Panc1 (cell line): ENCODE measurements at regions not wholly inside any gene's neighbourhood (a gene's known extent, or its start where the extent isn't known, plus 50 kb on each side); places are given as distances from the start of the nearest gene placed in this dataset.

Experiments used
- ATAC-seq: fragments of 200-7000 bp; cut with Tn5 transposase; 2 replicates; pipeline ENCODE4 v1.9.1; 2020; ENCODE audit warnings: mild to moderate bottlenecking, moderate library complexity
- BruUV-seq: library from RNA; stranded (reverse); fragments of 400-500 nt; replicated peaks from 2 replicates; lab custom pipeline; 2021; lab: Mats Ljungman, UMichigan
- CTCF ChIA-PET: fragments of 300-600 bp; sonication (Branson Sonifier 250); formaldehyde crosslinking; loops from one replicate; lab custom pipeline; 2022; ENCODE audit warnings: antibody characterized with exemption; lab: Charles Lee
- POLR2A ChIA-PET: fragments of 300-600 bp; sonication (Branson Sonifier 250); formaldehyde crosslinking; loops from one replicate; lab custom pipeline; 2022; ENCODE audit warnings: antibody characterized with exemption; lab: Charles Lee
- DNase-seq: peaks from one replicate; pipeline ENCODE4 v3.0.0-alpha.2; 2010; ENCODE audit warnings: low read depth, low spot score
- H3K27ac ChIP-seq: 2 replicates; pipeline ENCODE4 v1.5.1; 2011; ENCODE audit warnings: mild to moderate bottlenecking, low read length, inconsistent platforms
- H3K27me3 ChIP-seq: fragments of 200-500 bp; sonication (Bioruptor generic); 2 replicates; pipeline ENCODE4 v1.6.0; 2014; ENCODE audit warnings: low read length, inconsistent platforms; ENCODE audit not compliant: control insufficient read depth, insufficient read depth
- H3K36me3 ChIP-seq: fragments of 200-500 bp; sonication (Bioruptor generic); 2 replicates; pipeline ENCODE4 v1.5.1; 2014; ENCODE audit warnings: inconsistent platforms, mild to moderate bottlenecking, low read length, moderate library complexity; ENCODE audit not compliant: control insufficient read depth, insufficient read depth
- H3K4me1 ChIP-seq: 2 replicates; pipeline ENCODE4 v1.5.1; 2011; ENCODE audit warnings: inconsistent platforms, mild to moderate bottlenecking, low read length, moderate library complexity; ENCODE audit not compliant: control insufficient read depth, insufficient read depth
- H3K4me3 ChIP-seq, 2 experiments: 2 replicates each; pipeline ENCODE4 v1.5.1; 2011 to 2012; ENCODE audit warnings: low read depth in 2 of 2, low read length in 2 of 2, mild to moderate bottlenecking in 2 of 2, inconsistent platforms in 1 of 2, moderate library complexity in 1 of 2
- H3K9me3 ChIP-seq: fragments of 200-500 bp; sonication (Bioruptor generic); 2 replicates; pipeline ENCODE4 v1.5.1; 2014; ENCODE audit warnings: low read depth, mild to moderate bottlenecking, inconsistent platforms, low read length, moderate library complexity; ENCODE audit not compliant: control insufficient read depth, insufficient read depth
- CTCF ChIP-seq: fragments of 450-650 bp; IDR thresholded peaks from 2 replicates; pipeline ENCODE4 v1.5.1; 2017; ENCODE audit warnings: mild to moderate bottlenecking
- POLR2AphosphoS5 ChIP-seq: IDR thresholded peaks from 2 replicates; pipeline ENCODE4 v1.6.1; 2012; ENCODE audit warnings: mild to moderate bottlenecking, low read depth, low read length, moderate library complexity
- REST ChIP-seq, 2 experiments: IDR thresholded peaks; 2 replicates each; pipeline ENCODE4 v1.6.1; 2011 to 2012; ENCODE audit warnings: low read depth in 2 of 2, control low read depth in 1 of 2, low read length in 1 of 2, mild to moderate bottlenecking in 1 of 2, moderate library complexity in 1 of 2; ENCODE audit not compliant: insufficient read depth in 1 of 2
- SIN3A ChIP-seq: IDR thresholded peaks from 2 replicates; pipeline ENCODE4 v1.6.1; 2012; ENCODE audit warnings: low read depth, mild to moderate bottlenecking, low read length, moderate library complexity, borderline replicate concordance; ENCODE audit not compliant: insufficient read depth
- TCF7L2 ChIP-seq: IDR thresholded peaks from 2 replicates; pipeline ENCODE4 v1.6.1; 2011; ENCODE audit warnings: mild to moderate bottlenecking, low read depth, low read length, inconsistent platforms
- in situ Hi-C: cut with HindIII; loops from 2 replicates; pipeline ENCODE4 v1.10.0; 2016; ENCODE audit warnings: low sequenced_read_pairs, low pct_unique_long_range_greater_than_20kb
- intact Hi-C: fragments of 100-400 bp; cut with micrococcal nuclease; formaldehyde crosslinking; loops from one replicate; pipeline ENCODE4 v1.10.0; 2022; ENCODE audit not compliant: unreplicated experiment

GRCh38 chr1:117751321-117751720, 145.5 kb downstream of the TENT5C start:
- TF ChIP-seq POLR2AphosphoS5 (no peak), TCF7L2 (no peak), CTCF (no peak), REST (IDR thresholded peaks at IDR 0.05; ENCODE audit: insufficient read depth in 1 of 2, low read depth in 2 of 2, low read length in 1 of 2) (no peak), SIN3A (no peak)
- Histone ChIP-seq H3K4me3 (no peak overlapping the region), H3K4me1 (no peaks in the 10 kb centered on the region), H3K9me3 (no peaks in the 10 kb centered on the region), H3K27me3 (0 out of 2 replicates have a peak, but pooled peaks cover 2% of the 10 kb centered on the region), H3K36me3 (no peaks in the 10 kb centered on the region), H3K27ac (no peak overlapping the region)
- no TSS peak for BruUV-seq
- ChIA-PET CTCF (no interaction called here), POLR2A (no interaction called here)
- in situ Hi-C loops: no loop called here
- DNase-seq (no peak), ATAC-seq (no peak)
- intact Hi-C loops: loop anchor here (5.0 to 10.0 kb wide), 3 partner anchors 139 to 214 kb away; no protein-coding TSS in a partner anchor

GRCh38 chr1:117752661-117753060, 146.8 kb downstream of the TENT5C start:
- no peaks in the 10 kb centered on the region for H3K4me1 ChIP-seq
- DNase-seq (no peak), ATAC-seq (no peak)
- 0 out of 2 replicates have a peak, but pooled peaks cover 2% of the 10 kb centered on the region for H3K27me3 ChIP-seq
- no peak overlapping the region for H3K4me3 ChIP-seq
- no peaks in the 10 kb centered on the region for H3K9me3 ChIP-seq
- in situ Hi-C loops: no loop called here
- H3K27ac ChIP-seq: no peak overlapping the region
- no TSS peak for BruUV-seq
- intact Hi-C loops: loop anchor here (5.0 to 10.0 kb wide), 3 partner anchors 140 to 215 kb away; no protein-coding TSS in a partner anchor
- ChIA-PET CTCF (no interaction called here), POLR2A (no interaction called here)
- TF ChIP-seq TCF7L2: no peak
- no peak for TF ChIP-seq CTCF
- TF ChIP-seq SIN3A: no peak
- H3K36me3 ChIP-seq: no peaks in the 10 kb centered on the region
